ENCODE measurements at regions not wholly inside any gene's neighbourhood (a gene's known extent, or its start where the extent isn't known, plus 50 kb on each side); places are given as distances from the start of the nearest gene placed in this dataset.

DNA sequence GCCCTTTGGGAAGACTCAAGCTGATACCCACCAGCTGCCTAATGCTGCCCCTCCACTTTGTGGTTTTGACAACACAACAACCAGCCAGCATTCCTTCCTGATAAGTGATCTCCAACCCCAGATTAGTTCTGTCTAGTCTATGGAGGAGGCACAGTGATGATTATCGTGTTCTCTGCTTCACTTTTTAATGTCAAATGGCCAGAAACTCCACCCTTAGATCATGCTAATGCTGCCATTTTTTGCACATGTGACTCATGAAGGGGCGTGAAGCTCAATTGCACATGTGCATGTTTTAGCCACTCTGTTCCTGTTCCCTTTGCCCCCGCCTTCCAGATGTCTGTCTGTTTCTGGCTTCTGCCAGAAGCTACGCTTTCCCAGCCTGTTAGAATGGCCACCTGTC lies 199.8 kb downstream of the COG6 start:
- H2AK5ac ChIP-seq (ENCODE audit: low read length, severe bottlenecking) = no peak overlapping the region

DNA sequence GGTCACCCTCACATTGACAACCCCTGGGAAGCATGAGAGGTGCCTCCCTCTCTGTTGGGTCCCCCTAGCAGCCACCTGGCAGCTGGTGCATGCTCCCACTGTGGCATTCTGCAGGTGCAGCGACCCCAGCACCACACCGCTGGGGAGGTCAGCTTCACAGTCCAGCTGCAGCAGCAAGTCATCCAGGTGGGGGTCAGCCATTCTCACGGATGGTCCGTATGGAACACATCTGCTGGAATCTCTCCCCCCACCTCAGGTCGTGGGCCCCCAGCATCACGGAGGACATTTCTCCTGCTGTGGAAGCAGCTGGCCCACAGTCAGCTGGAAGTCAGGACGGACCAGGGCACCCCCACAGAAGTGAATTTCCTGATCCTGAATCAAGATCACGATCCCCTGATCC lies 201.3 kb downstream of the COG6 start:
- no peak overlapping the region for H3K4ac ChIP-seq (ENCODE audit: low read depth in 1 of 2, low read length in 2 of 2)
- 80% methylated on average over 7 of the region's 8 CpGs for WGBS
- no peak overlapping the region for H2BK120ac ChIP-seq (ENCODE audit: low read depth, low read length)

More for the DNA sequence above, 199.8 kb downstream of the COG6 start:
- no peak overlapping the region for H3K18ac ChIP-seq (ENCODE audit: low read depth in 1 of 2, low read length in 2 of 2)
- WGBS = 55% methylated on average over 4 of the region's 4 CpGs
- no peaks in the 10 kb centered on the region for H3K79me1 ChIP-seq (replicated peaks; ENCODE audit: low read length, poor library complexity, severe bottlenecking)
- H3K4ac ChIP-seq (ENCODE audit: low read depth in 1 of 2, low read length in 2 of 2) = no peak overlapping the region
- H3K36me3 ChIP-seq (ENCODE audit: control insufficient read depth in 1 of 2, insufficient read depth in 2 of 2, low read depth in 1 of 2, low read length in 2 of 2) = no peaks in the 10 kb centered on the region
- no peak overlapping the region for H4K91ac ChIP-seq (ENCODE audit: low read length)
- H2BK120ac ChIP-seq (ENCODE audit: low read depth, low read length) = no peak overlapping the region
- peaks cover 2% of the 10 kb centered on the region for H3K4me1 ChIP-seq (ENCODE audit: control insufficient read depth, insufficient read depth, low read depth, low read length)
- no peak overlapping the region for H3K4me3 ChIP-seq (ENCODE audit: insufficient read depth in 1 of 2, low read depth in 1 of 2, low read length in 2 of 2)
- no peak for DNase-seq
- H2BK12ac ChIP-seq (ENCODE audit: low read length in 2 of 2) = no peak overlapping the region
- H2BK15ac ChIP-seq (ENCODE audit: low read depth, poor library complexity, severe bottlenecking) = no peak overlapping the region
- H3K9me3 ChIP-seq (ENCODE audit: control insufficient read depth, low read length) = peaks cover 3% of the 10 kb centered on the region
- no peak overlapping the region for H3K9ac ChIP-seq (ENCODE audit: low read length)
- H4K8ac ChIP-seq (ENCODE audit: low read length) = no peak overlapping the region
- no peak overlapping the region for H3K14ac ChIP-seq (ENCODE audit: low read length in 2 of 2)
- H2BK5ac ChIP-seq (ENCODE audit: low read depth, low read length, poor library complexity, severe bottlenecking) = no peak overlapping the region
- H3K27me3 ChIP-seq (ENCODE audit: control insufficient read depth in 1 of 2, insufficient read depth in 1 of 2, low read length in 2 of 2) = peaks cover 0 to 8% of the 10 kb centered on the region in 2 experiments
- H3K23ac ChIP-seq (ENCODE audit: low read length in 2 of 2) = no peak overlapping the region
- H3K4me2 ChIP-seq (ENCODE audit: low read length, poor library complexity, severe bottlenecking) = no peak overlapping the region
- H3K27ac ChIP-seq (ENCODE audit: low read length, poor library complexity, severe bottlenecking) = no peak overlapping the region
- H2AFZ ChIP-seq (ENCODE audit: low read depth, low read length) = no peak overlapping the region

DNA sequence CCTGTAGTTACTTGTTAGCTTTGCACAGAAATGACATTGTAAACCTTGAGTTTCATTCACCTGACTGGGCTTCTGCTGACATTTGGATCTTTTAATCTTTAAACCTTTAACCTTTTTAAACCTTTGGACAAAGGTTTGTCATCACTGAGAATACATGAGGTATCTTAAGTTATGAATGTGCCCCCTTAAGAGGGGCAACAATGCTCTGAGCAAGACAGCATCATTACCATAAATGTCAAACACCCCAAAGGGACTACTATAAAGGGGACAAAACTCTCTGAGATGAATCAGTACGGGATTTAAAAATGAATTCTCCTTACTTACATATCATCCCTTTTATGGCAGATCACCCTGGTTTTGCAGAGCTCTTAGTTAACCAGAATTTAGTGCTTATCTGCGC lies 203.3 kb downstream of the COG6 start:
- no peaks in the 10 kb centered on the region for H3K9me3 ChIP-seq (ENCODE audit: control insufficient read depth, low read length)
- H3K79me1 ChIP-seq (replicated peaks; ENCODE audit: low read length, poor library complexity, severe bottlenecking) = no peaks in the 10 kb centered on the region
- H3K4ac ChIP-seq (ENCODE audit: low read depth in 1 of 2, low read length in 2 of 2) = no peak overlapping the region
- no peak overlapping the region for H2BK120ac ChIP-seq (ENCODE audit: low read depth, low read length)
- H3K4me2 ChIP-seq (ENCODE audit: low read length, poor library complexity, severe bottlenecking) = no peak overlapping the region
- H4K8ac ChIP-seq (ENCODE audit: low read length) = no peak overlapping the region
- no peak overlapping the region for H4K91ac ChIP-seq (ENCODE audit: low read length)
- H2AFZ ChIP-seq (ENCODE audit: low read depth, low read length) = no peak overlapping the region
- no peak overlapping the region for H3K23ac ChIP-seq (ENCODE audit: low read length in 2 of 2)
- H2BK5ac ChIP-seq (ENCODE audit: low read depth, low read length, poor library complexity, severe bottlenecking) = no peak overlapping the region
- H2BK15ac ChIP-seq (ENCODE audit: low read depth, poor library complexity, severe bottlenecking) = no peak overlapping the region
- WGBS = 70% methylated on average over 2 of the region's 2 CpGs
- no peak overlapping the region for H2BK12ac ChIP-seq (ENCODE audit: low read length in 2 of 2)
- H3K4me1 ChIP-seq (ENCODE audit: control insufficient read depth, insufficient read depth, low read depth, low read length) = peaks cover 2% of the 10 kb centered on the region
- no peak overlapping the region for H3K18ac ChIP-seq (ENCODE audit: low read depth in 1 of 2, low read length in 2 of 2)
- H3K36me3 ChIP-seq (ENCODE audit: control insufficient read depth in 1 of 2, insufficient read depth in 2 of 2, low read depth in 1 of 2, low read length in 2 of 2) = no peaks in the 10 kb centered on the region
- no peak overlapping the region for H3K4me3 ChIP-seq (ENCODE audit: insufficient read depth in 1 of 2, low read depth in 1 of 2, low read length in 2 of 2)
- H3K14ac ChIP-seq (ENCODE audit: low read length in 2 of 2) = no peak overlapping the region
- H2AK5ac ChIP-seq (ENCODE audit: low read length, severe bottlenecking) = no peak overlapping the region
- DNase-seq = no peak
- no peak overlapping the region for H3K27ac ChIP-seq (ENCODE audit: low read length, poor library complexity, severe bottlenecking)
- H3K9ac ChIP-seq (ENCODE audit: low read length) = no peak overlapping the region
- peaks cover 0 to 8% of the 10 kb centered on the region in 2 experiments for H3K27me3 ChIP-seq (ENCODE audit: control insufficient read depth in 1 of 2, insufficient read depth in 1 of 2, low read length in 2 of 2)

More for the DNA sequence above, 201.3 kb downstream of the COG6 start:
- Histone ChIP-seq H3K23ac (ENCODE audit: low read length in 2 of 2) (no peak overlapping the region), H3K14ac (ENCODE audit: low read length in 2 of 2) (no peak overlapping the region), H3K4me2 (ENCODE audit: low read length, poor library complexity, severe bottlenecking) (no peak overlapping the region), H3K9me3 (ENCODE audit: control insufficient read depth, low read length) (peaks cover 3% of the 10 kb centered on the region), H3K79me1 (replicated peaks; ENCODE audit: low read length, poor library complexity, severe bottlenecking) (no peaks in the 10 kb centered on the region), H2BK15ac (ENCODE audit: low read depth, poor library complexity, severe bottlenecking) (no peak overlapping the region), H3K18ac (ENCODE audit: low read depth in 1 of 2, low read length in 2 of 2) (no peak overlapping the region), H4K8ac (ENCODE audit: low read length) (no peak overlapping the region), H2BK12ac (ENCODE audit: low read length in 2 of 2) (no peak overlapping the region), H3K27me3 (ENCODE audit: control insufficient read depth in 1 of 2, insufficient read depth in 1 of 2, low read length in 2 of 2) (peaks cover 0 to 8% of the 10 kb centered on the region in 2 experiments), H3K9ac (ENCODE audit: low read length) (no peak overlapping the region), H2BK5ac (ENCODE audit: low read depth, low read length, poor library complexity, severe bottlenecking) (no peak overlapping the region), H3K27ac (ENCODE audit: low read length, poor library complexity, severe bottlenecking) (no peak overlapping the region), H4K91ac (ENCODE audit: low read length) (no peak overlapping the region), H3K36me3 (ENCODE audit: control insufficient read depth in 1 of 2, insufficient read depth in 2 of 2, low read depth in 1 of 2, low read length in 2 of 2) (no peaks in the 10 kb centered on the region), H2AK5ac (ENCODE audit: low read length, severe bottlenecking) (no peak overlapping the region), H3K4me1 (ENCODE audit: control insufficient read depth, insufficient read depth, low read depth, low read length) (peaks cover 2% of the 10 kb centered on the region), H2AFZ (ENCODE audit: low read depth, low read length) (no peak overlapping the region), H3K4me3 (ENCODE audit: insufficient read depth in 1 of 2, low read depth in 1 of 2, low read length in 2 of 2) (no peak overlapping the region)
- no peak for DNase-seq

DNA sequence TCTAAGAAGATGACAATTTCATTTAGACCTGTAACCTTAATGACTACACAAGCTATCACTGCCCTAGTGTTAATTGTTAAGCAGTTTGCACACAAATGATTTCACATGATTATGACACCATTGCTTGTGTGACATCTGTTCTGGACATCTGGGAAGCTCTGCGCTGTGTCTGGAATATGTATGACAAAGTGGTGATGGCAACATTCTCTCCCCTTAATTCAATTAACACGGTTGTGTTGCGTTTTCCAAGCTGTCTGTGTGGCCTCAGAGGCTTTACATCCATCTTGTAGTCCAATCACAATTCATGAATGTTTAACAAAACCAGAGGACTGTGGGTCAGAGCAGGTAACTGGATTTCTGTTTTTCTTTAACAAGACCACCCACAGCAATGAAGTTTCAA lies 204.4 kb downstream of the COG6 start:
- no peak for DNase-seq
- no peak overlapping the region for H4K8ac ChIP-seq (ENCODE audit: low read length)
- H2BK5ac ChIP-seq (ENCODE audit: low read depth, low read length, poor library complexity, severe bottlenecking) = no peak overlapping the region
- no peak overlapping the region for H3K4ac ChIP-seq (ENCODE audit: low read depth in 1 of 2, low read length in 2 of 2)
- no peak overlapping the region for H3K9ac ChIP-seq (ENCODE audit: low read length)
- H3K4me1 ChIP-seq (ENCODE audit: control insufficient read depth, insufficient read depth, low read depth, low read length) = peaks cover 2% of the 10 kb centered on the region
- H3K18ac ChIP-seq (ENCODE audit: low read depth in 1 of 2, low read length in 2 of 2) = no peak overlapping the region
- no peak overlapping the region for H3K4me3 ChIP-seq (ENCODE audit: insufficient read depth in 1 of 2, low read depth in 1 of 2, low read length in 2 of 2)
- H3K36me3 ChIP-seq (ENCODE audit: control insufficient read depth in 1 of 2, insufficient read depth in 2 of 2, low read depth in 1 of 2, low read length in 2 of 2) = no peaks in the 10 kb centered on the region
- no peak overlapping the region for H2AFZ ChIP-seq (ENCODE audit: low read depth, low read length)
- H3K27me3 ChIP-seq (ENCODE audit: control insufficient read depth in 1 of 2, insufficient read depth in 1 of 2, low read length in 2 of 2) = peaks cover 0 to 6% of the 10 kb centered on the region in 2 experiments
- H2BK120ac ChIP-seq (ENCODE audit: low read depth, low read length) = no peak overlapping the region
- H2BK15ac ChIP-seq (ENCODE audit: low read depth, poor library complexity, severe bottlenecking) = no peak overlapping the region
- H3K79me1 ChIP-seq (replicated peaks; ENCODE audit: low read length, poor library complexity, severe bottlenecking) = no peaks in the 10 kb centered on the region
- no peak overlapping the region for H3K27ac ChIP-seq (ENCODE audit: low read length, poor library complexity, severe bottlenecking)
- H2AK5ac ChIP-seq (ENCODE audit: low read length, severe bottlenecking) = no peak overlapping the region
- no peak overlapping the region for H3K23ac ChIP-seq (ENCODE audit: low read length in 2 of 2)
- no peak overlapping the region for H3K14ac ChIP-seq (ENCODE audit: low read length in 2 of 2)
- H2BK12ac ChIP-seq (ENCODE audit: low read length in 2 of 2) = no peak overlapping the region
- no peak overlapping the region for H4K91ac ChIP-seq (ENCODE audit: low read length)
- 100% methylated on average over 3 of the region's 3 CpGs for WGBS
- H3K4me2 ChIP-seq (ENCODE audit: low read length, poor library complexity, severe bottlenecking) = no peak overlapping the region
- H3K9me3 ChIP-seq (ENCODE audit: control insufficient read depth, low read length) = no peaks in the 10 kb centered on the region
